ENCODE measurements at regions not wholly inside any gene's neighbourhood (a gene's known extent, or its start where the extent isn't known, plus 50 kb on each side); places are given as distances from the start of the nearest gene placed in this dataset.

DNA sequence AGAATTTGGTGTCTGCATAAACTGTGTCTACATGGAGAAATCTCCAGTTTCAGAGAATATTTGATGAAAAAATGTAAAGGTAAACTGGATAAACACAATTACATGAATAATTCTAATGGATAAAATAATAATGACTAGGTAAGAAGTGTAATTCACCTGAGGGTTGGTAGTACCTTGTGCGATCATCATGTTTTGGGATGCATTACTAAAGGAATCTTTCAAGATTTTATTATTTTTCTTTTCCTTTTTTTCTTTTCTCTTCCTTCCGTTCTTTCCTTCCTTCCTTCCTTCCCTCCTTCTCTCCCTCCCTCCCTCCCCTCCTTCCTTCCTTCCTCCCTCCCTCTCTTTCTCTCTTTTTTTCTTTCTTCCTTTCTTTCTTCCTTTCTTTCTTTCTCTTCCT lies 818.7 kb downstream of the LTN1 start:
- TF ChIP-seq, protein P1, sequence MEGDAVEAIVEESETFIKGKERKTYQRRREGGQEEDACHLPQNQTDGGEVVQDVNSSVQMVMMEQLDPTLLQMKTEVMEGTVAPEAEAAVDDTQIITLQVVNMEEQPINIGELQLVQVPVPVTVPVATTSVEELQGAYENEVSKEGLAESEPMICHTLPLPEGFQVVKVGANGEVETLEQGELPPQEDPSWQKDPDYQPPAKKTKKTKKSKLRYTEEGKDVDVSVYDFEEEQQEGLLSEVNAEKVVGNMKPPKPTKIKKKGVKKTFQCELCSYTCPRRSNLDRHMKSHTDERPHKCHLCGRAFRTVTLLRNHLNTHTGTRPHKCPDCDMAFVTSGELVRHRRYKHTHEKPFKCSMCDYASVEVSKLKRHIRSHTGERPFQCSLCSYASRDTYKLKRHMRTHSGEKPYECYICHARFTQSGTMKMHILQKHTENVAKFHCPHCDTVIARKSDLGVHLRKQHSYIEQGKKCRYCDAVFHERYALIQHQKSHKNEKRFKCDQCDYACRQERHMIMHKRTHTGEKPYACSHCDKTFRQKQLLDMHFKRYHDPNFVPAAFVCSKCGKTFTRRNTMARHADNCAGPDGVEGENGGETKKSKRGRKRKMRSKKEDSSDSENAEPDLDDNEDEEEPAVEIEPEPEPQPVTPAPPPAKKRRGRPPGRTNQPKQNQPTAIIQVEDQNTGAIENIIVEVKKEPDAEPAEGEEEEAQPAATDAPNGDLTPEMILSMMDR (IDR thresholded peaks at IDR 0.05; ENCODE audit: low read depth, low read length, poor library complexity, severe bottlenecking): no peak
- TF ChIP-seq EZH2phosphoT487 (IDR thresholded peaks at IDR 0.05; ENCODE audit: borderline replicate concordance, low read length): no peak
